ENCODE measurements at regions not wholly inside any gene's neighbourhood (a gene's known extent, or its start where the extent isn't known, plus 50 kb on each side); places are given as distances from the start of the nearest gene placed in this dataset.
"Not testable (repeated sequence)": the region's sequence is repeated elsewhere in the genome, so short reads cannot be mapped to it uniquely, and the experiment has no call there.

- no peak for DNase-seq (ENCODE audit: low spot score)
Observed at GRCh38 chr17:22265807-22266206, 573.5 kb downstream of the KCNJ18 start.

GRCh38 chr17:22266231-22266630 is 573.9 kb downstream of the KCNJ18 start:
- no peak for DNase-seq (ENCODE audit: low spot score)

- no peak for DNase-seq (ENCODE audit: low spot score)
Observed at GRCh38 chr17:22267019-22267418, 574.7 kb downstream of the KCNJ18 start.

- no peak for DNase-seq (ENCODE audit: low spot score)
Observed at GRCh38 chr17:22268214-22268911, 576.0 kb downstream of the KCNJ18 start.

- no peak for DNase-seq (ENCODE audit: low spot score)
Observed at GRCh38 chr17:22268912-22269220, 576.5 kb downstream of the KCNJ18 start.

- no peak for DNase-seq (ENCODE audit: low spot score)
Observed at GRCh38 chr17:22270381-22270780, 578.1 kb downstream of the KCNJ18 start.

GRCh38 chr17:22270809-22271208 is 578.5 kb downstream of the KCNJ18 start:
- DNase-seq (ENCODE audit: low spot score), result not testable (repeated sequence)

- no peak for DNase-seq (ENCODE audit: low spot score)
Observed at GRCh38 chr17:22272363-22273146, 580.2 kb downstream of the KCNJ18 start.

- no peak for DNase-seq (ENCODE audit: low spot score)
Observed at GRCh38 chr17:22273308-22273707, 581.0 kb downstream of the KCNJ18 start.

- DNase-seq (ENCODE audit: low spot score), result no peak
Observed at GRCh38 chr17:22277595-22277994, 585.3 kb downstream of the KCNJ18 start.

GRCh38 chr17:22278302-22279275 is 586.3 kb downstream of the KCNJ18 start:
- DNase-seq (ENCODE audit: low spot score), result no peak

- no peak for DNase-seq (ENCODE audit: low spot score)
Observed at GRCh38 chr17:22286337-22287041, 594.2 kb downstream of the KCNJ18 start.

GRCh38 chr17:22298484-22298951 is 606.2 kb downstream of the KCNJ18 start:
- not testable (repeated sequence) for DNase-seq (ENCODE audit: low spot score)

- DNase-seq (ENCODE audit: low spot score), result no peak
Observed at GRCh38 chr17:22300177-22300576, 607.9 kb downstream of the KCNJ18 start.

- DNase-seq (ENCODE audit: low spot score), result no peak
Observed at GRCh38 chr17:22300731-22301352, 608.5 kb downstream of the KCNJ18 start.

- no peak for DNase-seq (ENCODE audit: low spot score)
Observed at GRCh38 chr17:22301353-22301745, 609.0 kb downstream of the KCNJ18 start.

- DNase-seq (ENCODE audit: low spot score), result no peak
Observed at GRCh38 chr17:22303096-22303495, 610.8 kb downstream of the KCNJ18 start.

- DNase-seq (ENCODE audit: low spot score), result no peak
Observed at GRCh38 chr17:22303865-22304264, 611.5 kb downstream of the KCNJ18 start.

- no peak for DNase-seq (ENCODE audit: low spot score)
Observed at GRCh38 chr17:22304667-22305303, 612.5 kb downstream of the KCNJ18 start.

- no peak for DNase-seq (ENCODE audit: low spot score)
Observed at GRCh38 chr17:22305356-22306071, 613.2 kb downstream of the KCNJ18 start.
